ENCODE measurements at regions not wholly inside any gene's neighbourhood (a gene's known extent, or its start where the extent isn't known, plus 50 kb on each side); places are given as distances from the start of the nearest gene placed in this dataset.
A peak's percentile ranks its signal among the peaks of the same experiment; 100 is the strongest.

- Histone ChIP-seq H3K27me3 (ENCODE audit: insufficient read depth, low read length) (no peaks in the 10 kb centered on the region), H4K12ac (ENCODE audit: low read depth, low read length) (no peak overlapping the region), H3K14ac (ENCODE audit: low read length) (no peak overlapping the region), H3K79me1 (ENCODE audit: low read length) (peaks cover 3% of the 10 kb centered on the region), H3K9ac (ENCODE audit: low read length) (no peak overlapping the region), H3K4me2 (ENCODE audit: low read length) (no peak overlapping the region), H3K4me3 (ENCODE audit: low read depth, low read length) (no peak overlapping the region), H2BK120ac (ENCODE audit: insufficient read depth, low read length, poor library complexity) (no peak overlapping the region), H2BK5ac (ENCODE audit: low read depth, low read length, poor library complexity) (no peak overlapping the region), H3K36me3 (ENCODE audit: control insufficient read depth in 1 of 2, insufficient read depth in 2 of 2, low read length in 2 of 2) (no peaks in the 10 kb centered on the region), H2BK12ac (ENCODE audit: low read length) (no peak overlapping the region), H3K27ac (ENCODE audit: low read depth, low read length) (no peak overlapping the region), H3K4me1 (ENCODE audit: control insufficient read depth in 1 of 2, insufficient read depth in 2 of 2, low read length in 2 of 2) (peaks cover 2 to 7% of the 10 kb centered on the region in 2 experiments), H4K8ac (ENCODE audit: low read depth, low read length) (no peak overlapping the region), H4K91ac (ENCODE audit: low read depth, low read length) (no peak overlapping the region), H3K79me2 (ENCODE audit: control insufficient read depth, insufficient read depth, low read length, poor library complexity) (no peaks in the 10 kb centered on the region), H3K4ac (ENCODE audit: low read depth, low read length) (no peak overlapping the region), H2AFZ (ENCODE audit: insufficient read depth, low read length, poor library complexity) (no peak overlapping the region), H3K23ac (ENCODE audit: low read length) (no peak overlapping the region), H3K18ac (ENCODE audit: low read length) (no peak overlapping the region), H3K9me3 (ENCODE audit: insufficient read depth, low read depth, low read length) (no peaks in the 10 kb centered on the region), H2AK5ac (ENCODE audit: low read length) (no peak overlapping the region)
- no CpG with 5 or more reads among the region's 2 CpGs for WGBS (ENCODE audit: extremely low coverage, insufficient coverage, insufficient read length)
- DNase-seq, result no peak
Observed at GRCh38 chr7:79612022-79612421, 158.6 kb upstream of the MAGI2 start.

GRCh38 chr7:79610748-79611304, 157.4 kb upstream of the MAGI2 start:
- Histone ChIP-seq H2AFZ (ENCODE audit: insufficient read depth, low read length, poor library complexity) (no peak overlapping the region), H2BK120ac (ENCODE audit: insufficient read depth, low read length, poor library complexity) (no peak overlapping the region), H2BK5ac (ENCODE audit: low read depth, low read length, poor library complexity) (no peak overlapping the region), H3K9me3 (ENCODE audit: insufficient read depth, low read depth, low read length) (no peaks in the 10 kb centered on the region), H3K36me3 (ENCODE audit: control insufficient read depth in 1 of 2, insufficient read depth in 2 of 2, low read length in 2 of 2) (no peaks in the 10 kb centered on the region), H4K12ac (ENCODE audit: low read depth, low read length) (no peak overlapping the region), H3K4me2 (ENCODE audit: low read length) (no peak overlapping the region), H3K18ac (ENCODE audit: low read length) (no peak overlapping the region), H2BK12ac (ENCODE audit: low read length) (no peak overlapping the region), H3K23ac (ENCODE audit: low read length) (no peak overlapping the region), H3K27me3 (ENCODE audit: insufficient read depth, low read length) (no peaks in the 10 kb centered on the region), H3K4me3 (ENCODE audit: low read depth, low read length) (no peak overlapping the region), H3K14ac (ENCODE audit: low read length) (no peak overlapping the region), H3K4ac (ENCODE audit: low read depth, low read length) (no peak overlapping the region), H3K27ac (ENCODE audit: low read depth, low read length) (peak overlapping the region; percentile 63), H4K91ac (ENCODE audit: low read depth, low read length) (no peak overlapping the region), H3K9ac (ENCODE audit: low read length) (no peak overlapping the region), H4K8ac (ENCODE audit: low read depth, low read length) (peak overlapping the region; percentile 77), H3K79me1 (ENCODE audit: low read length) (peaks cover 3% of the 10 kb centered on the region), H3K79me2 (ENCODE audit: control insufficient read depth, insufficient read depth, low read length, poor library complexity) (no peaks in the 10 kb centered on the region), H3K4me1 (ENCODE audit: control insufficient read depth in 1 of 2, insufficient read depth in 2 of 2, low read length in 2 of 2) (peaks cover 2% of the 10 kb centered on the region in 2 experiments), H2AK5ac (ENCODE audit: low read length) (no peak overlapping the region)
- no CpG with 5 or more reads among the region's 3 CpGs for WGBS (ENCODE audit: extremely low coverage, insufficient coverage, insufficient read length)
- DNase-seq, result no peak

- Histone ChIP-seq H3K14ac (ENCODE audit: low read length) (no peak overlapping the region), H2AK5ac (ENCODE audit: low read length) (no peak overlapping the region), H3K4me1 (ENCODE audit: control insufficient read depth in 1 of 2, insufficient read depth in 2 of 2, low read length in 2 of 2) (peaks cover under 1 to 2% of the 10 kb centered on the region in 2 experiments), H3K4me3 (ENCODE audit: low read depth, low read length) (no peak overlapping the region), H3K9ac (ENCODE audit: low read length) (no peak overlapping the region), H2BK12ac (ENCODE audit: low read length) (no peak overlapping the region), H3K79me2 (ENCODE audit: control insufficient read depth, insufficient read depth, low read length, poor library complexity) (no peaks in the 10 kb centered on the region), H4K12ac (ENCODE audit: low read depth, low read length) (no peak overlapping the region), H3K27ac (ENCODE audit: low read depth, low read length) (peak overlapping the region; percentile 63), H3K23ac (ENCODE audit: low read length) (no peak overlapping the region), H2AFZ (ENCODE audit: insufficient read depth, low read length, poor library complexity) (no peak overlapping the region), H4K8ac (ENCODE audit: low read depth, low read length) (no peak overlapping the region), H3K4me2 (ENCODE audit: low read length) (no peak overlapping the region), H3K79me1 (ENCODE audit: low read length) (peaks cover 3% of the 10 kb centered on the region), H3K36me3 (ENCODE audit: control insufficient read depth in 1 of 2, insufficient read depth in 2 of 2, low read length in 2 of 2) (no peaks in the 10 kb centered on the region), H4K91ac (ENCODE audit: low read depth, low read length) (no peak overlapping the region), H2BK120ac (ENCODE audit: insufficient read depth, low read length, poor library complexity) (no peak overlapping the region), H2BK5ac (ENCODE audit: low read depth, low read length, poor library complexity) (no peak overlapping the region), H3K27me3 (ENCODE audit: insufficient read depth, low read length) (no peaks in the 10 kb centered on the region), H3K4ac (ENCODE audit: low read depth, low read length) (no peak overlapping the region), H3K18ac (ENCODE audit: low read length) (no peak overlapping the region), H3K9me3 (ENCODE audit: insufficient read depth, low read depth, low read length) (no peaks in the 10 kb centered on the region)
- no CpG with 5 or more reads among the region's 1 CpG for WGBS (ENCODE audit: extremely low coverage, insufficient coverage, insufficient read length)
- DNase-seq, result no peak
Observed at GRCh38 chr7:79610313-79610712, 156.8 kb upstream of the MAGI2 start.

- Histone ChIP-seq H2AFZ (ENCODE audit: insufficient read depth, low read length, poor library complexity) (no peak overlapping the region), H3K4me2 (ENCODE audit: low read length) (no peak overlapping the region), H2BK5ac (ENCODE audit: low read depth, low read length, poor library complexity) (no peak overlapping the region), H3K9ac (ENCODE audit: low read length) (no peak overlapping the region), H3K23ac (ENCODE audit: low read length) (no peak overlapping the region), H3K14ac (ENCODE audit: low read length) (no peak overlapping the region), H3K4me1 (ENCODE audit: control insufficient read depth in 1 of 2, insufficient read depth in 2 of 2, low read length in 2 of 2) (peaks cover 0 to 2% of the 10 kb centered on the region in 2 experiments), H3K4ac (ENCODE audit: low read depth, low read length) (no peak overlapping the region), H4K8ac (ENCODE audit: low read depth, low read length) (no peak overlapping the region), H4K91ac (ENCODE audit: low read depth, low read length) (no peak overlapping the region), H2BK12ac (ENCODE audit: low read length) (no peak overlapping the region), H4K12ac (ENCODE audit: low read depth, low read length) (no peak overlapping the region), H3K4me3 (ENCODE audit: low read depth, low read length) (no peak overlapping the region), H3K79me1 (ENCODE audit: low read length) (peaks cover 3% of the 10 kb centered on the region), H3K36me3 (ENCODE audit: control insufficient read depth in 1 of 2, insufficient read depth in 2 of 2, low read length in 2 of 2) (no peaks in the 10 kb centered on the region), H3K79me2 (ENCODE audit: control insufficient read depth, insufficient read depth, low read length, poor library complexity) (no peaks in the 10 kb centered on the region), H2BK120ac (ENCODE audit: insufficient read depth, low read length, poor library complexity) (no peak overlapping the region), H3K9me3 (ENCODE audit: insufficient read depth, low read depth, low read length) (no peaks in the 10 kb centered on the region), H3K18ac (ENCODE audit: low read length) (no peak overlapping the region), H3K27ac (ENCODE audit: low read depth, low read length) (no peak overlapping the region), H3K27me3 (ENCODE audit: insufficient read depth, low read length) (no peaks in the 10 kb centered on the region), H2AK5ac (ENCODE audit: low read length) (no peak overlapping the region)
- DNase-seq, result no peak
- WGBS (ENCODE audit: extremely low coverage, insufficient coverage, insufficient read length), result no CpG with 5 or more reads among the region's 1 CpG
Observed at GRCh38 chr7:79608005-79608404, 154.5 kb upstream of the MAGI2 start.

All from trophoblast cell (in vitro differentiated cells and primary cell).